Activated naive CD4-positive, alpha-beta T cell treated with anti-CD3 and anti-CD28 coated beads, Interleukin-2, amount 50 U/mL, for 24 hours (primary cell): ENCODE measurements at regions not wholly inside any gene's neighbourhood (a gene's known extent, or its start where the extent isn't known, plus 50 kb on each side); places are given as distances from the start of the nearest gene placed in this dataset.

Experiments used
- H3K27ac Mint-ChIP-seq: one replicate; pipeline ENCODE4 v1.8.0; 2021; ENCODE audit warnings: mild to moderate bottlenecking, mixed read lengths
- H3K27me3 Mint-ChIP-seq: one replicate; pipeline ENCODE4 v1.8.0; 2021; ENCODE audit warnings: mixed read lengths
- H3K36me3 Mint-ChIP-seq: one replicate; pipeline ENCODE4 v1.8.0; 2021; ENCODE audit warnings: mixed read lengths
- H3K4me1 Mint-ChIP-seq: one replicate; pipeline ENCODE4 v1.8.0; 2021; ENCODE audit warnings: mixed read lengths
- H3K4me3 Mint-ChIP-seq: one replicate; pipeline ENCODE4 v1.8.0; 2021; ENCODE audit warnings: mild to moderate bottlenecking, mixed read lengths
- H3K9me3 Mint-ChIP-seq: one replicate; pipeline ENCODE4 v1.8.0; 2021; ENCODE audit warnings: mixed read lengths

DNA sequence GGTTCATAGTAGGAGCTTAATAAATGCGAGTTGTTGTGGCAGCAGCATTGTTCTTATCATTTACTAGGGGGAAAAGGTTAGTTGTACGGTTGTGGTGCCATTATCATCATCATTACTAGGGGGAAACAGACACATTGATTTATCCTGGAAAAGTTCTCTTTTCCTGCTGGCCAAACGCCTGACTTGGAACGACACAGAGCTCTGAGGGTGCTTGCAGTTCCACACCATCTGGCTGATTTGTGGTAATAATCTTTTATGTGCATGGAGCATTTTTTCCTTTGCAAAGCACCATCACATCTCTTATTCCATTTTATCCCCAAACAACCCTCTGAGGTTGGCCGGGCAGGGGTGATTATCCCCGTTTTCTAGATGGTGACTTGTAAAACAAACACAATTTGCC is 219.4 kb downstream of the BUB3 start:
- Mint-ChIP-seq H3K36me3 (peaks cover 2% of the 10 kb centered on the region), H3K4me3 (no peak overlapping the region), H3K27me3 (peaks cover 2% of the 10 kb centered on the region), H3K9me3 (peaks cover 10% of the 10 kb centered on the region), H3K27ac (no peak overlapping the region), H3K4me1 (no peaks in the 10 kb centered on the region)

DNA sequence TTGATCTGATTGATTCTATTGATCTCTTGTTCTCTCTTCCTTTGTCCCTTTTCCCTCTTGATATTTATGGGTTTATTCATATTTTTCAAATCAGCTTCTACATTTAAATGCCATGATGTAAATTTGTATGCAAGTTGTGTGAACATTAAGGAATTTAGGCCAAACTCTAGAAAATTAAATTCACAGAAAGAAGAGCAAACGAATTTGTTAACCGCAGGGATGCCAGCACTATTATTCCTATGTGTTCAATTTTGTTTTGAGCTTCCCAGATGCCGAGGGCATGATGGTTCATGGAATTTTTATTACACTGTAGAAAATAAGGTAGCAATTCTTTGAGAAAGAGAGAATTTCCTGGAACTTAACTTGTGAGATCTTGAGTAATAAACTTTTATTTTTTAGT is 220.9 kb downstream of the BUB3 start:
- no peaks in the 10 kb centered on the region for H3K4me1 Mint-ChIP-seq

DNA sequence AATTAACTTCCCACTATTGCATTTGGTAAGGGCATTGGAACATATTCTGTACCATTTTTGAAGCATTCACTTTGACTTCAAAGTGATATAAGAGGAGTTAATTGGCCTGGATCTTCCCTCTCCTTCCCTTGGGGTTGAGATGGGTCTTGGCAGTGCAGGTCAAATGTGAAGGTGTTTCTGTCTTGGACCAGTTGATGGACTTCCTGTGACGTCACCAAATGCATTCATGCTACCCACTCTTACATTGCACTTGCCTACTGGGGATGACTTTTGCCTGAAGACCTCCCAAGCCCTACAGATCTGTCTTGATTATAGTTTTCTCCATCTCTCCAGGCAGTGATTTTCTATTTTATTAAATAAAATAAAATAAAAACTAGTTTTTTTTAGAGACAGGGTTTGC is 221.5 kb downstream of the BUB3 start:
- Mint-ChIP-seq H3K9me3 (no peaks in the 10 kb centered on the region), H3K27me3 (no peaks in the 10 kb centered on the region), H3K27ac (no peak overlapping the region), H3K4me3 (no peak overlapping the region), H3K36me3 (no peaks in the 10 kb centered on the region), H3K4me1 (no peaks in the 10 kb centered on the region)

More for the DNA sequence above, 220.9 kb downstream of the BUB3 start:
- no peak overlapping the region for H3K4me3 Mint-ChIP-seq
- H3K9me3 Mint-ChIP-seq, result peaks cover 3% of the 10 kb centered on the region
- H3K27ac Mint-ChIP-seq, result no peak overlapping the region
- no peaks in the 10 kb centered on the region for H3K36me3 Mint-ChIP-seq
- no peaks in the 10 kb centered on the region for H3K27me3 Mint-ChIP-seq

DNA sequence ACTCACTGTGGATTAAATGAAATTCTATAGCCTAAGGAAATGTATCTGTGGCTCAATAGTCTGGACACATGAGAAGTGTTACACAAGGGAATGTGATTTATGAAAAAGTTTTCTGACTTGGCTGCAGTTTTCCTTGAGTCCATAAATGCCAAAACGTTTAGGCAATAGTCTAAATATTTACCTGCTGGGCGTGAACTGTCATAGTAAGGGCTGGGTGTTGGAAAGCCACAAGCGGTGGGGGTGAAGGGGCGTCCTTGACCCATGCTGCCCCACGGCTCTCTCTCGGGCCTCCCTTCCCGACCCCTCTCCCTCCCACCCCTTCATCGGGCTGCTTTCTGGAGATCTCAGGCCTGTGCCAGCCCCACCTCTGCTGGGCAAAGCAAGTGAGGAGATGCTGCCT is 223.7 kb downstream of the BUB3 start:
- Mint-ChIP-seq H3K27ac (no peak overlapping the region), H3K4me3 (no peak overlapping the region), H3K27me3 (peaks cover 1% of the 10 kb centered on the region), H3K4me1 (no peaks in the 10 kb centered on the region), H3K9me3 (no peaks in the 10 kb centered on the region), H3K36me3 (no peaks in the 10 kb centered on the region)

DNA sequence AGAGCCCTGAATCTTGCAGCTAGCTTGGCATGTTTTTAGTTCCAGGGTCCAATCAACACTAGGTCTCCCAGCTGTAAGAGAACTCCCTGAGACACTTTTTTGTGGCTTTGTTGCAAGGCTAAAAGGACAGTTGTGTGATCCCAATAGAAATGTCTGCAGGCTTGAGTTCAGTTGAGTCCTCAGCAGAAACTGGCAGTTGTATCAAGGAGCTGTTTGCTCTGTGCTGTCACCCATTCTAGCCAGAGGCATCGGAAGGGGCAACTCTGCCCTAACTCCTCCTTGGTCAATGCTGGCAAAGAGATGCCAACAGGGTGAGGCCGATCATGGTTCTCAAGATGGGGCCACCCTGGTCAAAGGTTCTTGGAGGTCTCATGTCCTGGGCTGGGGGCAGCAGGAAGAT is 224.1 kb downstream of the BUB3 start:
- Mint-ChIP-seq H3K27me3 (peaks cover 1% of the 10 kb centered on the region), H3K36me3 (no peaks in the 10 kb centered on the region), H3K9me3 (no peaks in the 10 kb centered on the region), H3K27ac (no peak overlapping the region), H3K4me3 (no peak overlapping the region), H3K4me1 (no peaks in the 10 kb centered on the region)

DNA sequence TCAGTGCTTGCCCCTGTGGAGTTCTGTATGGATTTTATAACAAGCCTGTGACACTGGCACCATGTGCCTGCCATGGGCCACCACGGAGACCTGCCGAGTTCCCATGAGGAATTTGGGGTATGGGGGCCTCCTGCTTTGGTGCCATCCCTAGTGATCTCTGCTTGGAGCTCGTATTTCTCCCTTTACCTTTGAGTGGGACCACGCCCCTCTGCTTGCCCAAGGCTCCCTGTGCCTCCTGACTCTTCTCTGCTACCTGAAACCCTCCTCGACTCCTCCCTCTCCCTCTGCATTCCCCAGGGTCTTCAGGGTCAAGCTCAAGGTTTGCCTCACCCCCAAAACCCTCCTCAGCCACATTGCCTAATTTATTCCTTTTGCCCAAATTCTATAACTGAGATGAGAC is 225.0 kb downstream of the BUB3 start:
- H3K4me3 Mint-ChIP-seq, result no peak overlapping the region
- H3K36me3 Mint-ChIP-seq, result no peaks in the 10 kb centered on the region
- H3K9me3 Mint-ChIP-seq, result no peaks in the 10 kb centered on the region
- no peaks in the 10 kb centered on the region for H3K4me1 Mint-ChIP-seq
- no peak overlapping the region for H3K27ac Mint-ChIP-seq
- peaks cover 3% of the 10 kb centered on the region for H3K27me3 Mint-ChIP-seq

DNA sequence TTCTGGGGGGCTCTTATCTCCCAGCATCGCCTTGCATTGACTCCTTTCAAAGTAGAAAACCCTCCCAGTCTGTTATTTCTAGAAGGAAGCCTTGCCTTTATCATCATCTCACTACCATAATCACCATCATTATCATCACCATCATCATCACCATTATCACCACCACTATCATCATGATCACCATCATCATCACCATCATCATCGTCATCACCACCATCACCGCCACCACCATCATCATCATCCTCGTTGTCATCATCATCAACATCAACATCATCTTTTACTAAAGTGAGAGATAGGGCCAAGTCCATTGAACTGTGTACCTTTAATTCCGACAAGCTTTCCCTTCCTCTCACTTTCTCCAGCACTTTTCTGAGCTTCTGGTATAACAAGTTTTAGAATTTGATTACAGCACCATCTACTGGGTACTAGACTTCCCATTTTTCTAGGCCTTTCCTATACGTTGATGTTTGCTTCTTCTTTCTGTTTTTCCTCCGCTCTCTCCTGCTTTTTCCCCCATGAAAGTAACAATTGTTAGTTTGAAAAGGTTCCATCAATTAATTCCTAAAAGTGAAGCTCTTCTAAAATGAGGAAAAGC is 226.4 kb downstream of the BUB3 start:
- no peak overlapping the region for H3K4me3 Mint-ChIP-seq
- no peaks in the 10 kb centered on the region for H3K4me1 Mint-ChIP-seq
- H3K36me3 Mint-ChIP-seq, result no peaks in the 10 kb centered on the region
- H3K27ac Mint-ChIP-seq, result no peak overlapping the region
- H3K9me3 Mint-ChIP-seq, result no peaks in the 10 kb centered on the region
- H3K27me3 Mint-ChIP-seq, result peaks cover 3% of the 10 kb centered on the region

DNA sequence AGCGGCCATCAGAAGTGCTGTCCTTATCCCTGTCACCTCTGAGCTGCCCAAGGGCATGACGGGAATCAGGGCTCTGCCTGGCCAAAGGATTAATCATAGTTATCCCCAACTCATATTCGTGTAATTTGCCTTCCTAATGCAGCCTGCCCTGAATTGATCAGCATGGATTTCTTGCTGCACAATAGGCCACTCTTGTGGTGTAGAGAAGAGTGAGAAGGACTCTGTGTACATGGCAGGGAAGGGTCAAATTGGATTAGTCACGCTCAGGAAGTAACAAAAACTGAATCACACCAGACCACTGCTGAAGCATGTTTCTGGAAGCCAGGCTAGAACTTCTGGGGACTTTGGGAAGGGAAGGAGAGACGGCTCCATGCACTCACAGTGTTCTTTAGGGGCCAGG is 227.0 kb downstream of the BUB3 start:
- Mint-ChIP-seq H3K9me3 (no peaks in the 10 kb centered on the region), H3K4me3 (no peak overlapping the region), H3K36me3 (no peaks in the 10 kb centered on the region), H3K4me1 (no peaks in the 10 kb centered on the region), H3K27ac (no peak overlapping the region), H3K27me3 (peaks cover 3% of the 10 kb centered on the region)

DNA sequence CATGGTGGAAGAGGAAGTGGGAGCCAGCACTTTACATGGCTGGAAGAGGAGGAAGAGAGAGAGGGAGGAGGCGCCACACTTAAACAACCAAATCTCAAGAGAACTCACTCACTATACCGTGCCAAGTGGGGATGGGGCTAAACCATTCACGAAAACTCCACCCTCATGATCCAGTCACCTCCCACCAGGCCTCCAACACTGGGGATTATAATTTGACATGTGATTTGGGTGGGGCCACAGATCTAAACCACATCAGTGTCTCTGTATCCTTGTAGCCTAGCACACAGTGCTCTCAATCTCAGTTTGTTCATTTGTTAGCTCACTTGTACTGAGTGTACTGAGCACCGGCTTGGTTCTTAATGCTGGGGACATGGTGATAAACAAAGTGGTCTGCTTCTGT is 228.3 kb downstream of the BUB3 start:
- peaks cover under 1% of the 10 kb centered on the region for H3K36me3 Mint-ChIP-seq
- H3K27ac Mint-ChIP-seq, result no peak overlapping the region
- H3K4me1 Mint-ChIP-seq, result no peaks in the 10 kb centered on the region
- H3K27me3 Mint-ChIP-seq, result peaks cover 5% of the 10 kb centered on the region
- H3K4me3 Mint-ChIP-seq, result no peak overlapping the region
- peaks cover 6% of the 10 kb centered on the region for H3K9me3 Mint-ChIP-seq

DNA sequence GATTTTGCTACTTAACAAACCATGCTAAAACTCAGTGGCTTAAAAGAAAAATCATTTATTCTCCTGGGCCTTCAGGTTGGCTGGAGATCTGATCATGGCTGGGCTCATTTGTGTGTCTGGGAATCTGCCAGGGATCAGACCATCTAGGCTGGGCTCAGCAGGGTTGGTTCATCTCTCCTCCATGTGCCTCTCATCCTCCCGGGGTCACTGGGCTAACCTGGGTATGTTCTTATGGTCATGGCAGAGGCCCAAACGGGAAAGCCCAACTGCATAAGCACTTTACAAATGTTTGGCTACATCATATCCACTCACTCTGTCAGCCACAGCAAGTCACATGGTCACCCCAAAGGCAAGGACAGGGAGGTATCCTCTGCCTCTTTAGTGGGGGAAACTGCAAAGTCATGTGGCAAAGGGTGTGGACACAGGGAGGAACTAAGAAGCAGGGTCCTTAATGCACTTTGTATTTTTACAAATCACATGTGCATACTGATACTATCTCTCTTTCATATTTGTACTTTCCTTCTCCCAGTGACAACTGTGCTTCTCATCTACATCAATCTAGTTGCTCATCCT is 231.4 kb downstream of the BUB3 start:
- no peak overlapping the region for H3K27ac Mint-ChIP-seq
- H3K36me3 Mint-ChIP-seq, result peaks cover 3% of the 10 kb centered on the region
- H3K9me3 Mint-ChIP-seq, result peaks cover 8% of the 10 kb centered on the region
- no peaks in the 10 kb centered on the region for H3K4me1 Mint-ChIP-seq
- no peak overlapping the region for H3K4me3 Mint-ChIP-seq
- peaks cover 5% of the 10 kb centered on the region for H3K27me3 Mint-ChIP-seq

DNA sequence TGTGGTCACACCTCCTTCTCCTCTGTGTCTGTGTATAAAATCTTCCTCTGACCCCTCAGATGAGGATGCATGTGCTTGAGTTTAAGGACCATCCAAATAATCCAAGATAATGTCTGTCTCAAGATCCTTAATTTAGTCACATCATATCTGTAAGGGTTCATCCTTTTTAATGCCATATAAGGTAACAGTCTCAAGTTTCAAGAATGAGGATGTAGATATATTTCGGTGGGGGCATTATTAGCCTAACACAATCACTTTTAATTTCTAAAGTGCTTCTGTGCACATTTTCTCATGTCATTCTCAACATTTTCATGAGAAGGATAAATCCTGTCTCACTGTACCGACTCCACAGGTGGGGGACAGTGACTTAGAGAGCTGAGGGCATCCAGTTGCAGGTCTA is 235.3 kb downstream of the BUB3 start:
- H3K27me3 Mint-ChIP-seq, result peaks cover 3% of the 10 kb centered on the region
- H3K4me3 Mint-ChIP-seq, result no peak overlapping the region
- peaks cover 8% of the 10 kb centered on the region for H3K9me3 Mint-ChIP-seq
- H3K36me3 Mint-ChIP-seq, result peaks cover 3% of the 10 kb centered on the region
- H3K27ac Mint-ChIP-seq, result no peak overlapping the region
- H3K4me1 Mint-ChIP-seq, result no peaks in the 10 kb centered on the region

DNA sequence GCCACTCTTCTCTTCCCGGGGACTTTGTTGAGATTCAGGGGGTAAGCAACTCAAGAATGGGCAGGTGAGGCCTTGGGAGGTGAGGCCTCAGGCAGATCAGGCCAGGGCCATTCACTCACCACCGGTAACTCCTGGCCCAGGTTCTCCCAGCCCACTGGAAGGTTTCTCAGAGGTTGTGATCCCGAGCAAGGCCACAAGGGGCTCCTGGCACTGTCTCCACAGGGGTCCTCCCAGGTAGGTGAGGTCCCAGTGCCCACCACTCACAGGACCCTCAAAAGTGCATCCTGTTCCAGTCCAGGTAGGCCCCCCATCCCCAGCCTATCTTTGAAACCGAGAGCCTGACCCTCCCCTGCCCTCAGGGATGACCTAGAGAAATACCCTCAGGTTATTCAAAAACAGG is 236.1 kb downstream of the BUB3 start:
- H3K4me3 Mint-ChIP-seq, result no peak overlapping the region
- H3K4me1 Mint-ChIP-seq, result no peaks in the 10 kb centered on the region
- peaks cover 3% of the 10 kb centered on the region for H3K36me3 Mint-ChIP-seq
- peaks cover 3% of the 10 kb centered on the region for H3K27me3 Mint-ChIP-seq
- peaks cover 8% of the 10 kb centered on the region for H3K9me3 Mint-ChIP-seq
- H3K27ac Mint-ChIP-seq, result no peak overlapping the region

DNA sequence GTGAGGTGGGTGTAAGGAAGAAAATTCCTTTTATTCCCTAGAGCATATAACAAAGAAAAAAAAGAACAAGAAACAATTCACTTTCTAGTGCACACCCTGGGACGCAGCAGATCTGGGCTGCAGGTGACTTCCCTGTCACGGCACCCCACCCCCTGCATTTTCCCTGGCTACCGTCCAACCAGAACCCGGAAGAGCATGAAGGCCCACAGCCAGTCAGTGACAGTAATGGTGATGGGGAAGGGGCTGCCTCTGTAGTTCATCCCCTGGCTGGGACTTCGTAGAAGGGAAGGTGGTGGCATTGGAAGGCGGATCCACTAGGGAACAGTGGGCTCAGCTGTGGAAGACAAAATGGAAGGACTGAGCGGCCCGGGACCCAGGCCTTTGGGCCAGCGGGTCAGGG is 236.7 kb downstream of the BUB3 start:
- peaks cover 3% of the 10 kb centered on the region for H3K27me3 Mint-ChIP-seq
- no peak overlapping the region for H3K27ac Mint-ChIP-seq
- H3K36me3 Mint-ChIP-seq, result peaks cover 3% of the 10 kb centered on the region
- H3K9me3 Mint-ChIP-seq, result peaks cover 8% of the 10 kb centered on the region
- H3K4me3 Mint-ChIP-seq, result no peak overlapping the region
- no peaks in the 10 kb centered on the region for H3K4me1 Mint-ChIP-seq

DNA sequence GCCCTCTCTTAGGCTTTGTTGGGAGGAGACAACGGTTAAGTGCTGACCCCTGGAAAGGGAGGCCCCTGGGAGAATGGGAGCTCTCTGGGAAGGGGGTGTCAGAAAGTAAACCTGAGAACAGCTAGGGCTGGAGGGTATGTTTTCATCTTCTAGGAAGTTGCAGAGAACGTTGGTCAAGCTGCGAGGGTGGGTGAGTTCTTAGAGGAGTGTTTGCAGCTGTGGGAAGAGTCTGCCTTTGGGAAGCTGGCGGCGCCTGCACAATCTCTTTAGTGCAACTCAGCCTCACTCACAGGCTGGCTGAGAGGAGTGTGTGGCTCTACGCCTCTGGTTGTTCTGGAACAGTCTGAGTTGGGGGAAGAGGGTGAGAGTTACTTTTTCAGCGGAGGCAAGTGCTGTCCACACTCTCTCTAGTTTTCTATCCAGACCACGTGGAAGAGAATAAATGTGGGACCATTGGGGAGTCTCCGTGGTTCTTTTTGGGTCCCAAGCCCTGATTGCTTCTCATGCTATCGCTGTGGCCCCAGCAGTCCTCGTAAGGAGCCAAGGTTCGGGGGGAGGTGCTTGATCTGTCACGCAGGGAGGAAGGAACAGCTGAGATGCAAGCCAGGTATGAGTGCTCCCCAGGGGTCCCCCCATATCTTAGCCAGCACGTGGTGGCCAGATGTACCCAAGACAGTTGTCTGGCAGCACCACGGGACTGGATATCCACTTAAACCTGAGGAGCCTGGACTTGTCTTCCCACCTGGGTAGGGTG is 237.2 kb downstream of the BUB3 start:
- Mint-ChIP-seq H3K27ac (no peak overlapping the region), H3K4me1 (no peaks in the 10 kb centered on the region), H3K27me3 (peaks cover 3% of the 10 kb centered on the region), H3K36me3 (peaks cover 3% of the 10 kb centered on the region), H3K9me3 (peaks cover 8% of the 10 kb centered on the region), H3K4me3 (no peak overlapping the region)

DNA sequence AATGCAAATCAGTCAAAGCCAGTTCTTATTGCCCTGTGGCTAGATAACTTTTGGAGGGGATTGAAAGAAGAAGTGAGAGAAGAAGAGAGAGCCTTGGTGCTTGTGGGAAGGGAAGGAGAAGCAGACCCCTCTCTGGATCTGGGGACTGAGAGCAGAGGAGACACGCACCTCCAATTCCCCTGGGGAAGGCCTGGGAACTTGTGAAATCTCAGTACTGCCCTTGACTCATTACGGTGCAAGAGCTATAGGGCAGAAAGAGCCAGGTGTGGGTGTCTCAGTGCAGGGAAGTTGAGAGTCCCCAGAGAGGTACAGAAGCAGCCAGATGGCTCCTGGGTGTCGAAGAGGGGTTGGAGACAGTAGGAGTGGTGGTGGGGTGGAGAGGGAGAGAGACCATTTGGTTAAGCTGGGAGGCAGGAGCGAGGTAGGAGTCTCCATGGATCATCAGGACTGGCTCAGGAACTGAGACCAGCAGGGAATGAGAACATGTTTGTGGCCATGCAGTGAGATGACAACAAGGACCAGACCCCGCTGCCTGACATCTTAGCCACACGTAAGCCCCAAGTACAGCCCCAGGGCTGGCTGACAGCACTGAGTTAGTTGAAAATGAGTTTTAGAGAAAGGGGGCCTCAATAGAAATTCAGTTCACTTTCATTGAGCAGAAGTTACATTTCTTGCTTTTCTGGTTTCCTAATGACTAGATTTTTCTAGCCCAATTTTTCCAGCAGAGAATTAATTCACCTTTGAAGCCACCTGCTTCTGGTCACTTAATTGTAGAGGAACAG is 238.2 kb downstream of the BUB3 start:
- no peak overlapping the region for H3K27ac Mint-ChIP-seq
- peaks cover 1% of the 10 kb centered on the region for H3K27me3 Mint-ChIP-seq
- peaks cover 3% of the 10 kb centered on the region for H3K9me3 Mint-ChIP-seq
- H3K36me3 Mint-ChIP-seq, result peaks cover 3% of the 10 kb centered on the region
- H3K4me3 Mint-ChIP-seq, result no peak overlapping the region
- no peaks in the 10 kb centered on the region for H3K4me1 Mint-ChIP-seq

DNA sequence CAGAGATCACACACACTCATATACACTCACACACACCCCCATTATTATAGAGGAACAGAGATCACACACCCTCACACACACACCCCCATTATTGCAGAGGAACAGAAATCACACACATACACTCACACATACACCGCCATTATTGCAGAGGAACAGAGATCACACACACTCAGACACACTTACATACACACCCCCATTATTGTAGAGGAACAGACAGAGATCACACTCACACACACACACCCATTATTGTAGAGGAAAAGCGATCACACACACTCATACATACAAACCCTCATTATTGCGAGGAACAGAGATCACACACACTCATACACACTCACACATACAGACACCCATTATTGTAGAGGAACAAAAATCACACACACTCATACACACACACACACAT is 239.0 kb downstream of the BUB3 start:
- Mint-ChIP-seq H3K4me1 (no peaks in the 10 kb centered on the region), H3K36me3 (no peaks in the 10 kb centered on the region), H3K27ac (no peak overlapping the region), H3K27me3 (peaks cover 1% of the 10 kb centered on the region), H3K9me3 (no peaks in the 10 kb centered on the region), H3K4me3 (no peak overlapping the region)
